HEK293T (cell line): ENCODE measurements at regions not wholly inside any gene's neighbourhood (a gene's known extent, or its start where the extent isn't known, plus 50 kb on each side); places are given as distances from the start of the nearest gene placed in this dataset.

Source experiments
- CTCF ChIA-PET: fragments of 350-600 bp; formaldehyde crosslinking; extraction: SDS; loops from one replicate; lab custom pipeline; 2021; ENCODE audit warnings: antibody characterized with exemption, inconsistent platforms; lab: Yijun Ruan, JAX
- POLR2A ChIA-PET: fragments of 350-600 bp; formaldehyde crosslinking; extraction: SDS; loops from one replicate; lab custom pipeline; 2020; ENCODE audit warnings: antibody characterized with exemption, inconsistent platforms; lab: Yijun Ruan, JAX
- DNase-seq: peaks from one replicate; pipeline ENCODE4 v3.0.0; 2012; ENCODE audit warnings: mixed read lengths; ENCODE audit errors: extremely low spot score
- ARNT ChIP-seq: fragments of 450-650 bp; IDR thresholded peaks from 2 replicates; pipeline ENCODE4 v1.6.1; 2017; ENCODE audit warnings: mild to moderate bottlenecking
- BHLHE40 ChIP-seq: fragments of 450-650 bp; IDR thresholded peaks from 2 replicates; pipeline ENCODE4 v1.6.1; 2016; ENCODE audit warnings: mild to moderate bottlenecking, moderate library complexity, borderline replicate concordance
- CTBP1 ChIP-seq: fragments of 450-650 bp; IDR thresholded peaks from 2 replicates; pipeline ENCODE4 v1.6.1; 2016; ENCODE audit warnings: borderline replicate concordance
- ELF4 ChIP-seq: fragments of 450-650 bp; IDR thresholded peaks from 2 replicates; pipeline ENCODE4 v1.6.1; 2017; ENCODE audit warnings: antibody characterized with exemption
- FOXA1 ChIP-seq: fragments of 450-650 bp; IDR thresholded peaks from 2 replicates; pipeline ENCODE4 v1.6.1; 2016; ENCODE audit warnings: mild to moderate bottlenecking
- FOXK2 ChIP-seq: fragments of 450-650 bp; IDR thresholded peaks from 2 replicates; pipeline ENCODE4 v1.6.1; 2016; ENCODE audit warnings: mild to moderate bottlenecking
- FOXM1 ChIP-seq: fragments of 450-650 bp; IDR thresholded peaks from 2 replicates; pipeline ENCODE4 v1.6.1; 2017; ENCODE audit warnings: mild to moderate bottlenecking, borderline replicate concordance
- HDGF ChIP-seq: fragments of 450-650 bp; IDR thresholded peaks from 2 replicates; pipeline ENCODE4 v1.6.1; 2017; ENCODE audit warnings: antibody characterized with exemption, borderline replicate concordance
- L3MBTL2 ChIP-seq: fragments of 450-650 bp; conservative IDR thresholded peaks from 2 replicates; pipeline ENCODE4 v1.6.1; 2016; ENCODE audit warnings: mild to moderate bottlenecking
- LEF1 ChIP-seq: fragments of 450-650 bp; IDR thresholded peaks from 2 replicates; pipeline ENCODE4 v1.6.1; 2017; ENCODE audit warnings: mild to moderate bottlenecking, borderline replicate concordance
- NFRKB ChIP-seq: fragments of 450-650 bp; IDR thresholded peaks from 2 replicates; pipeline ENCODE4 v1.6.1; 2016; ENCODE audit warnings: mild to moderate bottlenecking, moderate library complexity
- PKNOX1 ChIP-seq: fragments of 450-650 bp; IDR thresholded peaks from 2 replicates; pipeline ENCODE4 v1.6.1; 2016
- SP1 ChIP-seq: fragments of 450-650 bp; IDR thresholded peaks from 2 replicates; pipeline ENCODE4 v1.6.1; 2017
- SUZ12 ChIP-seq: fragments of 450-650 bp; IDR thresholded peaks from 2 replicates; pipeline ENCODE4 v1.6.1; 2016; ENCODE audit warnings: mild to moderate bottlenecking
- TARDBP ChIP-seq: fragments of 450-650 bp; IDR thresholded peaks from 2 replicates; pipeline ENCODE4 v1.6.1; 2016
- ZNF384 ChIP-seq: fragments of 450-650 bp; IDR thresholded peaks from 2 replicates; pipeline ENCODE4 v1.6.1; 2016

GRCh38 chr12:69107541-69107940 is 131.8 kb upstream of the CPSF6 start:
- POLR2A ChIA-PET = no interaction called here
- CTCF ChIA-PET = interaction anchor here (1.1 kb wide), 1 partner anchor 47 kb away, joined by 3 read pairs; no protein-coding TSS in a partner anchor
- DNase-seq = no peak
- TF ChIP-seq PKNOX1 = no peak
- TF ChIP-seq CTBP1 = no peak
- no peak for TF ChIP-seq NFRKB
- no peak for TF ChIP-seq ELF4
- no peak for TF ChIP-seq ARNT
- TF ChIP-seq TARDBP = no peak
- no peak for TF ChIP-seq FOXM1
- TF ChIP-seq ZNF384 = no peak
- no peak for TF ChIP-seq BHLHE40
- TF ChIP-seq SUZ12 = no peak
- TF ChIP-seq HDGF = no peak
- no peak for TF ChIP-seq LEF1
- no peak for TF ChIP-seq SP1
- no peak for TF ChIP-seq L3MBTL2
- TF ChIP-seq FOXK2 = no peak
- TF ChIP-seq FOXA1 = no peak

GRCh38 chr12:69108037-69108436 is 131.3 kb upstream of the CPSF6 start:
- ChIA-PET CTCF (interaction anchor here (1.1 kb wide), 1 partner anchor 47 kb away, joined by 3 read pairs; no protein-coding TSS in a partner anchor), POLR2A (no interaction called here)
- no peak for DNase-seq
- TF ChIP-seq ZNF384 (no peak), LEF1 (no peak), SP1 (no peak), ELF4 (no peak), TARDBP (no peak), L3MBTL2 (no peak), FOXK2 (no peak), PKNOX1 (no peak), FOXA1 (no peak), BHLHE40 (no peak), SUZ12 (no peak), HDGF (no peak), CTBP1 (no peak), FOXM1 (no peak)

GRCh38 chr12:69112616-69113015 is 126.8 kb upstream of the CPSF6 start:
- TF ChIP-seq CTBP1 (no peak), LEF1 (no peak), NFRKB (no peak), HDGF (no peak), BHLHE40 (no peak), SP1 (no peak), SUZ12 (no peak), PKNOX1 (no peak), FOXK2 (no peak), L3MBTL2 (no peak), ELF4 (no peak), FOXM1 (no peak), FOXA1 (no peak)
- DNase-seq = no peak
- ChIA-PET POLR2A (no interaction called here), CTCF (no interaction called here)

GRCh38 chr12:69115099-69115498 is 124.3 kb upstream of the CPSF6 start:
- DNase-seq = no peak
- CTCF ChIA-PET = no interaction called here
- TF ChIP-seq ELF4 (no peak), ZNF384 (no peak), BHLHE40 (no peak), HDGF (no peak), FOXM1 (no peak), FOXK2 (no peak), ARNT (no peak), FOXA1 (no peak), LEF1 (no peak), SUZ12 (no peak)
- POLR2A ChIA-PET = no interaction called here

GRCh38 chr12:69115951-69116350 is 123.4 kb upstream of the CPSF6 start:
- CTCF ChIA-PET = no interaction called here
- DNase-seq = no peak
- POLR2A ChIA-PET = no interaction called here
- TF ChIP-seq NFRKB (no peak), L3MBTL2 (no peak), TARDBP (no peak), CTBP1 (no peak), ELF4 (no peak), FOXK2 (no peak), FOXA1 (no peak), PKNOX1 (no peak), LEF1 (no peak), HDGF (no peak), SUZ12 (no peak), ZNF384 (no peak), ARNT (no peak), FOXM1 (no peak), BHLHE40 (no peak), SP1 (no peak)

- CTCF ChIA-PET = no interaction called here
- TF ChIP-seq FOXK2 (no peak), PKNOX1 (no peak), SP1 (no peak), ARNT (no peak), CTBP1 (no peak), LEF1 (no peak), TARDBP (no peak), ZNF384 (no peak), L3MBTL2 (no peak), SUZ12 (no peak), BHLHE40 (no peak)
- POLR2A ChIA-PET = no interaction called here
- DNase-seq = no peak
These were observed 121.7 kb upstream of the CPSF6 start for GRCh38 chr12:69117566-69118266.
